PC-3 (cell line): ENCODE measurements at regions not wholly inside any gene's neighbourhood (a gene's known extent, or its start where the extent isn't known, plus 50 kb on each side); places are given as distances from the start of the nearest gene placed in this dataset.

Experiments
- ATAC-seq: fragments of 200-7000 bp; cut with Tn5 transposase; 2 replicates; pipeline ENCODE4 v1.9.1; 2020; ENCODE audit warnings: mild to moderate bottlenecking, moderate library complexity
- BruUV-seq: library from RNA; stranded (reverse); fragments of 400-500 nt; replicated peaks from 2 replicates; lab custom pipeline; 2021; lab: Mats Ljungman, UMichigan
- CTCF ChIA-PET: fragments of 300-600 bp; sonication (Branson Sonifier 250); formaldehyde crosslinking; loops from one replicate; lab custom pipeline; 2022; ENCODE audit warnings: antibody characterized with exemption; lab: Charles Lee
- POLR2A ChIA-PET: fragments of 300-600 bp; sonication (Branson Sonifier 250); formaldehyde crosslinking; loops from one replicate; lab custom pipeline; 2022; ENCODE audit warnings: antibody characterized with exemption; ENCODE audit not compliant: unreplicated experiment; lab: Charles Lee
- DNase-seq: peaks from one replicate; pipeline ENCODE4 v3.0.0-alpha.2; 2015
- H2AFZ ChIP-seq: fragments of 300-600 bp; sonication (generic); 2 replicates; pipeline ENCODE4 v1.6.0; 2016; ENCODE audit warnings: antibody characterized with exemption, low read length
- H3F3A ChIP-seq: fragments of 300-600 bp; sonication (generic); one replicate; pipeline ENCODE4 v1.6.0; 2017; ENCODE audit warnings: antibody characterized with exemption, low read length, control low read depth, mild to moderate bottlenecking; ENCODE audit not compliant: unreplicated experiment
- H3K27ac ChIP-seq: fragments of 300-600 bp; sonication (generic); 2 replicates; pipeline ENCODE4 v1.5.1; 2016; ENCODE audit warnings: mild to moderate bottlenecking, low read length
- H3K27me3 ChIP-seq: fragments of 300-600 bp; sonication (generic); 2 replicates; pipeline ENCODE4 v1.6.1; 2016; ENCODE audit warnings: low read length, mixed read lengths
- H3K36me3 ChIP-seq: fragments of 300-600 bp; sonication (generic); 2 replicates; pipeline ENCODE4 v1.6.1; 2016; ENCODE audit warnings: low read depth, mixed run types, low read length, mixed read lengths
- H3K4me1 ChIP-seq: fragments of 300-600 bp; sonication (generic); 2 replicates; pipeline ENCODE4 v1.5.1; 2016; ENCODE audit warnings: low read length; ENCODE audit not compliant: insufficient read depth
- H3K4me2 ChIP-seq: fragments of 300-600 bp; sonication (generic); 2 replicates; pipeline ENCODE4 v1.6.0; 2016; ENCODE audit warnings: low read length
- H3K4me3 ChIP-seq: fragments of 300-600 bp; sonication (generic); 2 replicates; pipeline ENCODE4 v1.5.1; 2016; ENCODE audit warnings: mild to moderate bottlenecking, low read length, mixed read lengths
- H3K79me2 ChIP-seq: fragments of 300-600 bp; sonication (generic); 2 replicates; pipeline ENCODE4 v1.6.1; 2017; ENCODE audit warnings: low read length, mixed read lengths
- H3K9ac ChIP-seq: fragments of 300-600 bp; sonication (generic); 2 replicates; pipeline ENCODE4 v1.6.0; 2016; ENCODE audit warnings: mild to moderate bottlenecking, low read length
- H3K9me2 ChIP-seq: fragments of 300-600 bp; sonication (generic); replicated peaks from 2 replicates; pipeline ENCODE4 v1.6.1; 2016; ENCODE audit warnings: mixed run types, low read length, mixed read lengths
- H3K9me3 ChIP-seq: fragments of 300-600 bp; sonication (generic); 2 replicates; pipeline ENCODE4 v1.6.1; 2016; ENCODE audit warnings: low read length, mixed read lengths
- H4K20me1 ChIP-seq: fragments of 300-600 bp; sonication (generic); 2 replicates; pipeline ENCODE4 v1.6.1; 2016; ENCODE audit warnings: low read length, mixed read lengths
- EZH2 ChIP-seq: fragments of 300-600 bp; sonication (generic); IDR thresholded peaks from one replicate; pipeline ENCODE4 v1.6.1; 2017; ENCODE audit warnings: antibody characterized with exemption, mild to moderate bottlenecking, low read length; ENCODE audit not compliant: unreplicated experiment
- EZH2phosphoT487 ChIP-seq: fragments of 300-600 bp; sonication (generic); IDR thresholded peaks from 2 replicates; pipeline ENCODE4 v1.6.1; 2018; ENCODE audit warnings: mild to moderate bottlenecking, antibody characterized with exemption, low read length, borderline replicate concordance
- intact Hi-C: fragments of 100-400 bp; cut with micrococcal nuclease; formaldehyde crosslinking; loops from 2 replicates; pipeline ENCODE4 v1.9.0; 2023
- TF ChIP-seq, protein P1 (sequence below): fragments of 300-600 bp; sonication (generic); conservative IDR thresholded peaks from 2 replicates; pipeline ENCODE4 v1.5.1; 2017; ENCODE audit warnings: antibody characterized with exemption, low read depth, mild to moderate bottlenecking, low read length

- Histone ChIP-seq H3K79me2 (no peaks in the 10 kb centered on the region), H3K4me1 (no peaks in the 10 kb centered on the region), H3K9me2 (no peaks in the 10 kb centered on the region), H3F3A (no peaks in the 10 kb centered on the region), H2AFZ (no peak overlapping the region), H3K9ac (no peak overlapping the region), H3K4me2 (no peak overlapping the region), H4K20me1 (no peaks in the 10 kb centered on the region), H3K4me3 (no peak overlapping the region), H3K27me3 (no peaks in the 10 kb centered on the region), H3K27ac (no peak overlapping the region), H3K36me3 (no peaks in the 10 kb centered on the region), H3K9me3 (peaks cover 8% of the 10 kb centered on the region; the same call in 1 of the 2 replicates)
- intact Hi-C loops: no loop called here
- TF ChIP-seq EZH2 (no peak), EZH2phosphoT487 (no peak)
- TF ChIP-seq, protein P1, sequence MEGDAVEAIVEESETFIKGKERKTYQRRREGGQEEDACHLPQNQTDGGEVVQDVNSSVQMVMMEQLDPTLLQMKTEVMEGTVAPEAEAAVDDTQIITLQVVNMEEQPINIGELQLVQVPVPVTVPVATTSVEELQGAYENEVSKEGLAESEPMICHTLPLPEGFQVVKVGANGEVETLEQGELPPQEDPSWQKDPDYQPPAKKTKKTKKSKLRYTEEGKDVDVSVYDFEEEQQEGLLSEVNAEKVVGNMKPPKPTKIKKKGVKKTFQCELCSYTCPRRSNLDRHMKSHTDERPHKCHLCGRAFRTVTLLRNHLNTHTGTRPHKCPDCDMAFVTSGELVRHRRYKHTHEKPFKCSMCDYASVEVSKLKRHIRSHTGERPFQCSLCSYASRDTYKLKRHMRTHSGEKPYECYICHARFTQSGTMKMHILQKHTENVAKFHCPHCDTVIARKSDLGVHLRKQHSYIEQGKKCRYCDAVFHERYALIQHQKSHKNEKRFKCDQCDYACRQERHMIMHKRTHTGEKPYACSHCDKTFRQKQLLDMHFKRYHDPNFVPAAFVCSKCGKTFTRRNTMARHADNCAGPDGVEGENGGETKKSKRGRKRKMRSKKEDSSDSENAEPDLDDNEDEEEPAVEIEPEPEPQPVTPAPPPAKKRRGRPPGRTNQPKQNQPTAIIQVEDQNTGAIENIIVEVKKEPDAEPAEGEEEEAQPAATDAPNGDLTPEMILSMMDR: no peak
- BruUV-seq: no TSS peak
- DNase-seq (no peak), ATAC-seq (no peak)
- ChIA-PET POLR2A (no interaction called here), CTCF (no interaction called here)
These were observed 51.8 kb upstream of the CASZ1 start for GRCh38 chr1:10848109-10848684.

DNA sequence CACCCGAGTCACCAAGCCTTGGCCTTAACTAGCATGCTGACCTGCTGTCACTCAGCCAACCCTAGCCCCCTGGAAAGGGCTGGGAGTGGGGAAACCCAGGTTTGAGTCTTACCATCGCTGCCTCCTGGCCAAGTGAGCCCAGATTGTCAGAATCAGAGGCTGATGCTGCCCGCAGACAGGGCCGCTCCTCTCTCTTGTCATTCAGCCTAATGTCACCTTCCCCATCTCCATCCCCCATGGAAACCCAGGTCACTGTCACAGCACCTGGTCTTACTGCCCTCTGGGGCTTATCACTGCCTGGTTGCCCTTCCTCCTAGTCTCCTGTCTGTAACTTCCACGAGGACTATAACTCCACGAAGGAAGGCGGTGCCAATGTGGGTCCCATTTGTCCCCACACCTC, 53.6 kb upstream of the CASZ1 start:
- H3K9me3 ChIP-seq: no peaks in the 10 kb centered on the region
- H3K4me1 ChIP-seq: no peaks in the 10 kb centered on the region
- no peak overlapping the region for H3K4me2 ChIP-seq
- H3K4me3 ChIP-seq: no peak overlapping the region
- H3K36me3 ChIP-seq: no peaks in the 10 kb centered on the region
- no peaks in the 10 kb centered on the region for H3K79me2 ChIP-seq
- no peaks in the 10 kb centered on the region for H4K20me1 ChIP-seq
- TF ChIP-seq, protein P1: no peak
- TF ChIP-seq EZH2 (no peak), EZH2phosphoT487 (no peak)
- H3K9ac ChIP-seq: no peak overlapping the region
- no TSS peak for BruUV-seq
- ATAC-seq: no peak
- ChIA-PET POLR2A (no interaction called here), CTCF (no interaction called here)
- H2AFZ ChIP-seq: no peak overlapping the region
- H3K27ac ChIP-seq: no peak overlapping the region
- no peaks in the 10 kb centered on the region for H3K9me2 ChIP-seq
- no peaks in the 10 kb centered on the region for H3F3A ChIP-seq
- intact Hi-C loops: no loop called here
- H3K27me3 ChIP-seq: no peaks in the 10 kb centered on the region
- DNase-seq: no peak
